Inferior parietal cortex (tissue), 1 donor: ENCODE measurements at regions not wholly inside any gene's neighbourhood (a gene's known extent, or its start where the extent isn't known, plus 50 kb on each side); places are given as distances from the start of the nearest gene placed in this dataset.
"Not testable (repeated sequence)": the region's sequence is repeated elsewhere in the genome, so short reads cannot be mapped to it uniquely, and the experiment has no call there.

ENCODE experiments used
- DNase-seq: peaks from one replicate; pipeline ENCODE4 v3.0.0-alpha.2; 2016; ENCODE audit errors: extremely low spot score

DNA sequence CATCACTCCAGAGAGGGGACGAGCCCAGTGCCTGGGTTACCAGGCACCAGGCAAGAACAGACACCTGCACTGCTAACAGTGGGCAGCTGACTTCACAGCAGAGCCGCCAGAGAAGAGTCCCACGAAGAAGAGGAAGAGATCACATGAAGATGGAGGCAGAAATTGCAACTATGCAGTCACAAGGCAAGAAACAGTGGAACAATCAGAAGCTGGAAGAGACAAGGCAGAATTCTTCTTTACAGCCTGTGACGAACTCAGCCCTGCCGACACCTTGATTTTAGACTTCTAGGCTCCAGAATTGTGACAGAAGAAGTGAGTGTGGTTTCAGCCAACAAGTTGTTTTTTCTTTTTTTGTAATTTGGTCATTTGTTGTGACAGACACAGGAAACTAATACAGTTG is 59.2 kb downstream of the IL12A start:
- no peak for DNase-seq

DNA sequence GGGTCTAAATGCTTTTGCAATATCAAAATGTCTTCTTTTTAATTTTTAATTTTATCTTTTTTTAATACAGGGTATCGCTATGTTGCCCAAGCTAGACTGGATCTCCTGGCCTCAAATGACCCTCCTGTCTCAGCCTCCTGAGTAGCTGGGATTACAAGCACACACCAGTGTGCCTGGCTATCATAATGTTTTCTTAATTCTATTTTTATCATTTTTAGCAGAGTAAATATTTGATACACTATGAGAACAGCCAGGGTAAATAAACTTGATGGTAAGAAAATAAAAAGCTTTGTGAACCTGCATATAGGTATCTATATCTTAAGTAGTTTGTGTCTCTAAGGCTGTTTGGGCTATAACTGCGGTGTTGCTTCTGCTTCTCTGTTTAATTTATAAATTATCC is 60.4 kb downstream of the IL12A start:
- DNase-seq: no peak

DNA sequence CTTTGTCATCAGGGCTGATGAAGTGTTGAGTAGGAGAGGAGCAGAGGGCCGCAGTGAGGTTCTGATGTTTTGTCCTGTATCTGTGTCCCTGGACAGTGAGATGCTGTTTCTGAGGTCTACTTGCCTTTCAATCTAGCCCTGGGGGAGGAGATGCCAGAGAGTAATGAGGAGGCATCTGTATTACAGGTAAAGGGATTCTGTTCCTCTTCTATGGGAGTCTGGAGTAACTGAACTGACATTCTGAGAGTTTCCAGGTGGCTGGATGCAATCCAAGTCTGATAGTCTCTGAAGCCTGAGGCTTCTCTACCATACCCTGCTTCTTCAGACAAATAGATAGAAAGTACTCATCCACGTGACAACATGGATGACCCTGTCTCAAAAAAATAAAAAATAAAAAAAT is 60.9 kb downstream of the IL12A start:
- DNase-seq: no peak

DNA sequence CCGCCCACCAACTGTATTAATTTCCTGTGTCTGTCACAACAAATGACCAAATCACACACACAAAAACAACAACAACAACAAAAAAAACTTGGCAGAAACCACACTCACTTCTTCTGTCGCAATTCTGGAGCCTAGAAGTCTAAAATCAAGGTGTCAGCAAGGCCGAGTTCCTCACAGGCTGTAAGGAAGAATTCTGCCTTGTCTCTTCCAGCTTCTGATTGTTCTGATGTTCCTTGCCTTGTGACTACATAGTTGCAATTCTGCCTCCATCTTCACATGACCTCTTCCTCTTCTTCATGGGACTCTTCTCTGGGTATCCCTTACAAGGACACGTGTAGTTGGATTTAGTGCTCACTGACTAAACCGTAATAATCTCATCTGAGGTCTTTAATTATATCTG is 61.4 kb downstream of the IL12A start:
- DNase-seq: no peak

DNA sequence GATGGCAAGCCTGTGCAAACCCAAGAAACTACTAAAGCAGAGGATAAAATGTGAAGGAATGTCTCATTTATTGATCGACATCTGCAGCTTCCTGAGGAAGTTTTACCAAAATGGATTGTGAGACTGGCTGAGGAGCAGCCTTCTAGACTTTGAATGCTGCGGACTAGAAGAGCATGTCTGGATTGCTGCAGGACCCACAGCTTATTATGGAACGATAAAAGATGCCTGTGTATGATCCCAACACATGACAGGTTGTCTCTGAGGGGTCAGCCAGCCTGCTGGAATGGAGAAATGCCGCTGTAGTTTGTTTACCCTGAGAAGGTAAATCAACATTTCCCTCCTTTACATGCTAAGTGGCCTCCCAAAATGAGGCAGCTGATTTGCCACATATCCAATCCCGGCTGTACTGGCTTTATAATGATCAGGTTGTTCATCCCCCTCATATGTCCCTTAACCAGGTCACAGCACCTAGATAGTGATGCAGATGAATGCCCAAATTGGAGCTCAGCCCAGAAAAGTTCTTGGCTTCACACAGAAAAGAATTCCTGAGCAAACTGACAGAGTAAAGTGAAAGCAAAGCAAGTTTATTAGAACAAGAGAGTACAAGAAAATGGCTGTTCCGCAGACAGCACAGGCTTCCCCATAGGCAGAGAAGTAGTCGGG is 63.9 kb downstream of the IL12A start:
- DNase-seq: no peak

DNA sequence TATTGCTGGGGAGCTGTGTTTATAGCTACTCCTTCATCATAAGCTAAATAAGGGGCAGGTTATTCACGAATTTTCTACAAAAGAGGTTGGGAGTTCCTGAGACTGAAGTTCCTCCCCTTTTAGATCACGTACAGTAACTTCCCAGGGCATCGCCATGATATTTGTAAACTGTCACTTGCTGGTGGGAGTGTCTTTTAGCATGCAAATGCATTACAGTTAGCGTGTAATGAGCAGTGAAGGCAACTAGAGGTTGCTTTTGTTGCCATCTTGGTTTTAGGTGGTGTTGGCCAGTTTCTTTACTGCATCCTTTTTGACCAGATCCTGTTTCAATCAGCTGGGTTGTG is 64.4 kb downstream of the IL12A start:
- DNase-seq: no peak

DNA sequence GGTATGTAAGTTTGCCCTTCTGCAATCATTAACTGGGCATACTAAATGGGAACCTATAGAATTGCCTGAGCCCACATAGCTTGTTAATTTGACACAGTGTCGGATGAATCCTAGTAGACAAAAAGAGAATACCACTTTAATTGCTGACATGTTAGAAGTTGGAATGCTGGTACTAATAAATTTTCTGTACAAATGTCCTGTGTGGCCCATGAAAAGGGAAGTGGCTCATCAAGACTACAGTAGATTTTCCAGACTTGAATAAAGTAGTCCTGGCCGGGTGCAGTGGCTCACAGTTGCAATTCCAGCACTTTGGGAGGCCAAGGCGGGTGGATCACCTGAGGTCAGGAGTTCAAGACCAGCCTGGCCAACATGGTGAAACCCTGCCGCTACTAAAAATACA is 66.2 kb downstream of the IL12A start:
- DNase-seq: not testable (repeated sequence)

DNA sequence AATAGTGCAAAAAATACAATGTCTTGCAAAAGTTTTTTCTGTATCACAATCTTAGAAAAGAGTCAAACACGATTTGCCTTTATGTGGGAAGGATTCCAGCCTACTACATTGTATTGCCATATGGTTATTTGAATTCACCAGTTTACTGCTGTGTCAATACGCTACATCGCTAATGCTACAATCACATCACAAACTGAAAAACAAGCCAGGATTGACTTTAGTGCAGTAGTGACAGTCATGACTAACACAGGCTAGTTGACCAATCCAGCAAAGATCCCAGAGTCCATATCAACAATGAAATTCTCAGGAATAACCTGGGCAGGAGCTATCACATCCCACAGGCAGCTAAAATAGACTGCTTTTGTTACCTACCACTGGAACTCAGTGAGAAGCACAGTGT is 67.0 kb downstream of the IL12A start:
- no peak for DNase-seq

DNA sequence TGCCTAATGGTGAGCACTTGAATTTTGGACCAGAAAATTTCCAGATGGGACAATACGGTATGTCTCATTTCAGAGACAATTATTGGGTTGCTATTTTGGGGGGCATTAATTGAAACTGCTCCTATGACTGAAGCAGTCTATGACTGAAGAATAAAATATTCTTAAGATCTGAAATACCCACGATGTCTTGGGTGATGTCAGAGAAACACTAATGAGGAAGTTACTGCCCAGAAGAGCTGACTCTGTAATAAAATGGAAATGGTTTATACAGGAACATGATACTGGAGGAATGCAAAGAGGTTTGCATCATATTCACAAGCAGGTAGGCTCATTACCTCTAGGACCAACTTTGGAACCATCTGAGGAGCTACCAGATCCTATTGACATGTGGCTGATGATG is 68.7 kb downstream of the IL12A start:
- DNase-seq: no peak

DNA sequence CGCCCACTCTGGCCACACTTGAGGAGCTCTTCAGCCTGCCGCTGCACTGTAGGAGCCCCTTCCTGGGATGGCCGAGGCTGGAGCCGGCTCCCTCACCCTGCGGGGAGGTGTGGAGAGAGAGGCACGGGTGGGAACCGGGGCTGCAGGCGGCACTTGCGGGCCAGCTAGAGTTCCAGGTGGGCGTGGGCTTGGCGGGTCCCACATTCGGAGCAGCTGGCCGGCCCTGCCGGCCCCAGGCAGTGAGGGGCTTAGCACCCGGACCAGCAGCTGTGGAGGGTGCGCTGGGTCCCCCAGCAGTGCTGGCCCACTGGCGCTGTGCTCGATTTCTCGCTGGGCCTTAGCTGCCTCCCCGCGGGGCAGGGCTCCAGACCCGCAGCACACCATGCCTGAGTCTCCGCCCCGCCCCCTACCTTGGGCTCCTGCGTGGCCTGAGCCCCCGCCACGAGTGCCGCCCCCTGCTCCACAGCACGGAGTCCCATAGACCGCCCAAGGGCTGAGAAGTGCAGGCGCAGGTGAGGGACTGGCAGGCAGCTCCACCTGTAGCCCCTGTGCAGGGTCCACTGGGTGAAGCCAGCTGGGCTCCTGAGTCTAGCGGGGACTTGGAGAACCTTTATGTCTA is 71.9 kb downstream of the IL12A start:
- DNase-seq: no peak

DNA sequence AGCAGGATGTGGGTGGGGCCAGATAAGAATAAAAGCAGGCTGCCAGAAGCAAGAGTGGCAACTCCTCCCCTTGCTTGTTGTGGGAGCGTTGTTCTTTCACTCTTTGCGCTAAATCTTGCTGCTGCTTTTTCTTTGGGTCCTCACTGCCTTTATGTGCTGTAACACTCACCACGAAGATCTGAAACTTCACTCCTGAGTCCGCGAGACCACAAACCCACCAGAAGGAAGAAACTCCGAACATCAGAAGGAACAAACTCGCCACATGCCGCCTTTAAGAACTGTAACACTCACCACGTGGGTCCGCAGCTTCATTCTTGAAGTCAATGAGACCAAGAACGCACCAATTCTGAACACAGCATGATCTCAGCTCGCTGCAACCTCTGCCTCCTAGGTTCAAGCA is 72.9 kb downstream of the IL12A start:
- DNase-seq: no peak

DNA sequence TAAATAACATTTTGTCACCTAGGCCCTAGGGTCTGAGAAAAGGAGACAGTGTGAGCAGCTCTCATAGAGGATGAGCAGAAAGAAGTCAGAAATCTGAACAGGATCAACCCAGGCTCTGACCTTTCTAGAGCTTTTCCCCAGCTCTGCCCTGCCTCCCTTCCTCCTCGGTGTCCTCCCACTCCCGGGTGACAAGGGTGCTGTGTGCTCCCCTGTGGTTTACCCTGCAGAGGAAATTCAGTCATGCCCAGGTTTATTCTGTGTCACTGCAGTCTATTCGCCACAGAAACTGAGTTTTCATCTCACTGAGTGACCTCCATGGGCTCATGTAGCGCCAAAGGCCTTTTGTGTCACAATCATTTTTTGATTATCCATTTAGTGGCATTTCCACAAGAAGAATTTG is 76.6 kb downstream of the IL12A start:
- no peak for DNase-seq

DNA sequence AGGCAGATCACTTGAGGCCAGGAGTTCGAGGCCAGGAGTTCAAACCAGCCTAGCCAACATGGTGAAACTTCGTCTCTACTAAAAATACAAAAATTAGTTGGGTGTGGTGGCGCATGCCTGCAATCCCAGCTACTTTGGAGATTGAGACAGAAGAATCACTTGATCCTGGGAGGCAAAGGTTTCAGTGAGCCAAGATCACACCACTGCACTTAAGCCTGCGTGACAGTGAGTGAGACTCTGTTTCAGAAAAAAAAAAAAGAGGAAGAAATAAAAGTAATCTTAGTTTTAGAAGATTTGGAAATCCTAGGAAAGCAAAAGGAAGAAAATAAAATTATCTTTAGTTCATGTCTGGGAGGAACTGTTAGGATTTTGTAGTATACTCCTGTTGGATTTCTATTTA is 77.2 kb downstream of the IL12A start:
- DNase-seq: no peak

DNA sequence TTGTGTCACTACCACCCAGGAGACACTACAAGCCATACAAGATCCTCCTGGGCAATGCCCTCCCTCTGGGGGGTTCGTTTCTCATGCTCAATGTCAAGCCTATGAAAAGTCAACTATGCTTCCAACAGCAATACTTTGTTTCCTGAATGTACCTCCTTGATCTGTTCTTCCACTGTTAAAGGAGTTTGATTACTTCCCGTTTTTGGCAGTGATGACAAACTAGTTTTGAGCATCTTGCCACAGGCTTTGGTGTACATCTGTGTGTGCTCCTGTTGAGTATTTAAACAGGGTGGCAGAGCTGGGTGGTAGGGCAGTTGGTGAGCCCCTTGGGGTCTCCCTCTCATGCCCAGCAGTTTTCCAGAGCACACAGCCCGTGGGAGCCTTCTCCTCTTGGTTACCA is 81.4 kb downstream of the IL12A start:
- DNase-seq: no peak

DNA sequence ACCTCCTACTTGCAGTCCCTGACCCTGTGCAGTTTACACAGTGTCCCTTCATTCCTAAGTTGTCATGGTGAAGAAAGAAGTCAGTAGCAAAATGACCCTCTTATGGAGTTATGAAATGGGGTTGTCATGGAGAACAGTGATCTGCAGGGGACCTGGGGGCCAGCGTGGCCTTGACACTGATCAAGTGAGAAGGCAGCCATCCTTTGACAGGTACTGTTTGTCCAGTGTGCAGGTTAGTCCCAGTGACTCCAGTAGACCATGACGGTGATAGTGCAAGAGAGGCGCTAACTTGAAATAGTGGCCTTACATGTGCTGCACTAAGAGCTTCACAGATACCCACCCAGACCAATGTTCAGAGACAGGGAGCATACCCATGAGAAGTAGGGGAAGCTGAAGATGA is 87.9 kb downstream of the IL12A start:
- DNase-seq: no peak

DNA sequence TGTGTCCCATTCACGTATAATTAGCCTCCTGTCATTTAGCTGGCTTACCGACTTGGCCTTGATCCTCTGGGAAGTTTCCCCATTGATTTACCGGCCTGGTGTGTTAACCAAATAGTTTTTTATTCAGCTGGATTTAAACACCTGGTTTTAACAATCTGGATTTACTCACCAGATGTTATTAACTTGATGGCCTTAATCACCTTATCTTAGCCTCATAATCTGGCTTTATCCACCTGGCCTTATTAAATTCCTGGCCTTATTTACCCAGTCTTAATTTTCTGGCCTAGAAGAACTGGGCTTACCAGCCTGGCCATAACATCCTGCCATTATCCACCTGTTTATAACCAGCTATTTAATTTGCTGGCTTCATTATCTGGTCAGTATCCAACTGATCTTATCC is 89.9 kb downstream of the IL12A start:
- DNase-seq: no peak

DNA sequence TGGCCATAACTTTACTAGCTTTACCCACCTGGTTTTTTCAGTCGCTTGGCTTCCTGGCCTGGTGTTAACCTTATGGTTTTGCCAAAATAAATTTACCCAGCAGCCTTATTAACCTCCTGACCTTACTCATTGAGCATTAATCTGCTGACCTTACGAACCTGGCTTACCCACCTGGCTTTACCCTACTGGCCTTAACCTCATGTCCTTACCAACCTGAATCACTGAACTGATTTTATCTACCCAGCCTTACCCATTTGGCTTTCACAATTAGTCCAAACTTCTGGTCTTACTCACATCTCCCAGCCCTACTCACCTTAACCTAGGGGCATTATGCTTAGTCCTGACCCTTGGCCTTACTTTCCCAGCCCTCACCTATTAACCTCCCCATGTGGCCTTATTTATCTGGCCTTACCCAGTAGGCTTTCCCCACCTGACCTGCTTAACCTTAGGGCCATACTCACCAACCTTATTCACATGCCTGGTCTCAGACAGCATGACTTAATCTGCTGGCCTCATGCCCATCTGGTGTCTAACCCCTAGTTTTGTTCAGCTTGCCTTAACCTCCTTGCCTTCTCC is 93.4 kb downstream of the IL12A start:
- DNase-seq: no peak

DNA sequence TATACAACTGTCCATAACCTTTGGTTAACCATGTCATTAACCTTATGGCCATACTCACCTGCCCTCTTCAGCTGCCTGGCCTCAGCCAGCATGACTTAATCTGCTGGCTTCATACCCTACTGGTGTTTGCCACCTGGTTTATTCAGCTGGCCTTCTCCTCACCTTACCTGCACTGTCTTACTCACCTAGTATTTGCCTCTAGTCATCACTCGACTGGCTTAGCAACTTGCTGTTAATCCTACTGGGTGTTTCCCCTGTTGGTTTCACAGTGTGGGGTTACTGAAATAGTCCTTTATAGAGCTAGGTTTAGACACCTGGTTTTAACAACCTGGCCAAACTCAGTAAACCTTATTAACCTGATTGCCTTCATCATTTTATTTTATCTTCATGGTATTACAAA is 96.4 kb downstream of the IL12A start:
- DNase-seq: no peak

DNA sequence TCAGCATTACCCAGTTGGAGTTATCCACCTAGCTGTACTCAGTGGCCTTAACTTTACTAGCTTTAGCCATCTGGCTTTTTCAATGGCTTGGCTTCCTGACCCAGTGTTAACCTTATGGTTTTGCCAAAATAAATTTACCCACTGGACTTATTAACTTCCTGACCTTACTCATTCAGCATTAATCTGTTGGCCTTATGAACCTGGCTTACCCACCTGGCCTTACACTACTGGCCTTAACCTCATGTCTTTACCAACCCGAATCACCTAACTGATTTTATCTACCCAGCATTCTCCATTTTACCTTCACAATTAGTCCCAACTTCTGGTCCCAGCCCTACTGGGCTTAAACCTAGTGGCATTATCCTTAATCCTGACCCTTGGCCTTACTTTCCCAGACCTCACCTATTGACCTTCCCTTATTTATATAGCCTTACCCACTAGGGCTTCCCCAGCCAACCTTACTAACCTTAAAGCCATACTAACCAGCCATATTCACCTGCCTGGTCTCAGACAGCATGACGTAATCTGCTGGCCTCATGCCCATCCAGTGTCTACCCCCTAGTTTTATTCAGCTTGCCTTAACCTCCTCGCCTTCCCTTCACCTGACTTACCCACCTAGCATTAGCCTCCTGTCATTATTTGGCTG is 100.0 kb downstream of the IL12A start:
- no peak for DNase-seq

DNA sequence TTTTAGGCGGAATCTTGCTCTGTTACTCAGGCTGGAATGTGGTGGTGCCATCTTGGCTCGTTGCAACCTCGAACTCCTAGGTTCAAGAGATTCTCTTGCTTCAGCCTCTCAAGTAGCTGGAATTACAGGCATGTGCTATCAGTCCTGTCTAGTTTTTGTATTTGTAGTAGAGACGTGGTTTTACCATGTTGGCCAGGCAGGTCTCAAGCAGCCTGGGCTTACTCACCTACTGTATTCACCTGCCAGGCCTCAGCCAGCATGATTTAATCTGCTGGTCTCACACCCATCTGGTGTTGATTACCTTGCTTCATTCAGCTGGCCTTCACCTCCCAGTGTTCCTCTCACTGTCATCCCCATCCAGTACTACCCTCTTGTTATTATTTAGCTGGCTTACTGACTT is 102.0 kb downstream of the IL12A start:
- no peak for DNase-seq

DNA sequence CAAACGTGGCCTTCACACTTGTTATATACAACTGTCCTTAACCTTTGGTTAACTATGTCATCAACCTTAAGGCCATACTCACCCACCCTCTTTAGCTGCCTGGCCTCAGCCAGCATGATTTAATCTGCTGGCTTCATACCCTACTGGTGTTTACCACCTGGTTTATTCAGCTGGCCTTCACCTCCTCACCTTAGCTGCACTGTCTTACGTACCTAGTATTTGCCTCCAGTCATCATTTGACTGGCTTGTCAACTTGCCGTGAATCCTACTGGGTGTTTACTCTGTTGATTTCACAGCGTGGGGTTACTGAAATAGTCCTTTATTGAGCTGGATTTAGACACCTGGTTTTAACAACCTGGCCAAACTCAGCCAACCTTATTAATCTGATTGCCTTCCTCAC is 102.8 kb downstream of the IL12A start:
- DNase-seq: no peak

DNA sequence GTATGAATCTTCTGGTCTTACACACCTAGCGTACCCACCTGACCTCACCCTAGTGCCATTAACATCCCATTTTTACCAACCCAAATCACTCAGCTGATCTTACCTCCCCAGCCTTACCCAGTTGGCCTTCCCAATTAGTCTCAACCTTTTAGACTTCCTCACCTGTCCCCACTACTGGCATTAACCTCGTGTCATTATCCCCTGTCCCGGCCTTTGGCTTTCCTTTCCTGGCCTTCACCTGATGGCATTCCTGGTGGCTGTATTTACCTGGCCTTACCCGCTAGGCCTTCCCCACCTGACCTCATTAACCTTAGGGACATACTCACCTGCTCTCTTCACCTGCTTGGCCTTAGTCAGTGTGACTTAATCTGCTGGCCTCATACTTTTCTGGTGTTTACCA is 104.1 kb downstream of the IL12A start:
- DNase-seq: no peak

DNA sequence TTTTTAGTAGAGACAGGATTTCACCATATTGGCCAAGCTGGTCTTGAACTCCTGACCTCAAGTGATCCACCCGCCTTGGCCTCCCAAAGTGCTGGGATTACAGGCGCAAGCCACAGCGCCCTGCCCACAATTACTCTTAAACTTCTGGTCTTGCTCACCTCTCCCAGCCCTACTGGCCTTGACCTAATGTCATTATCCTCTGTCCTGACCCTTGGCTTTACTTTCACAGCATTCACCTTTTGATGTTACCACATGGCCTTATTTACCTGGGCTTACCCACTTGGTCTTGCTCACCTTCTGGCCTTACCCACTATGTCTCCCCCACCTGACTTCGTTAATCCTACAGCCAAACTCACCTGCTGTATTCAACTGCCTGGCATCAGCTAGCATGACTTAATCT is 105.9 kb downstream of the IL12A start:
- no peak for DNase-seq
